Ovary (tissue), 7 donors: ENCODE measurements at regions not wholly inside any gene's neighbourhood (a gene's known extent, or its start where the extent isn't known, plus 50 kb on each side); places are given as distances from the start of the nearest gene placed in this dataset.

Experiments
- DNase-seq, 5 donors: peaks; one replicate each; pipeline ENCODE4 v3.0.0-alpha.2; 2019 to 2020
- H3K27ac ChIP-seq, 2 donors: fragments of 200-600 bp; one replicate each; pipeline versions ENCODE4 v1.5.1 to v1.8.0; 2019 to 2022
- H3K27me3 ChIP-seq: fragments of 200-600 bp; one replicate; pipeline ENCODE4 v1.8.0; 2022
- H3K36me3 ChIP-seq: fragments of 200-600 bp; sonication (generic); one replicate; pipeline ENCODE4 v1.5.1; 2019
- H3K4me1 ChIP-seq: one replicate; pipeline ENCODE4 v1.8.1; 2013; ENCODE audit warnings: mild to moderate bottlenecking, moderate library complexity; ENCODE audit not compliant: insufficient read depth
- H3K4me3 ChIP-seq: fragments of 200-600 bp; sonication (generic); one replicate; pipeline ENCODE4 v1.5.1; 2017
- H3K9me3 ChIP-seq, 2 donors: fragments of 200-600 bp in 1 of 2; sonication (generic) in 1 of 2; one replicate each; pipeline versions ENCODE4 v1.5.1 to v1.8.1; 2013 to 2019; ENCODE audit warnings: mild to moderate bottlenecking in 1 of 2, moderate library complexity in 1 of 2
- EP300 ChIP-seq: sonication (generic); formaldehyde crosslinking; IDR thresholded peaks from one replicate; pipeline ENCODE4 v1.6.1; 2017; ENCODE audit warnings: antibody characterized with exemption
- POLR2A ChIP-seq: fragments of 450-650 bp; IDR thresholded peaks from one replicate; pipeline ENCODE4 v1.6.1; 2017; ENCODE audit warnings: antibody characterized with exemption, mild to moderate bottlenecking, moderate library complexity
- WGBS, 3 donors: extraction: QIAGEN DNeasy Blood & Tissue Kit in 1 of 3; methylation state at CpG; one replicate each; pipeline versions ENCODE4 v1.1.5 to v1.1.7; 2013 to 2017; 5-methylcytosine and 5-hydroxymethylcytosine counted together
- intact Hi-C, 4 donors: fragments of 100-400 bp; cut with DNase I; formaldehyde crosslinking; loops; one replicate each; pipeline versions ENCODE4 v1.11.0 to v1.15.1; 2022 to 2023
- TF ChIP-seq, protein P1 (sequence below), 3 donors: fragments of 450-650 bp in 2 of 3; fragments of 200-600 bp in 1 of 3; IDR thresholded peaks; one replicate each; pipeline versions ENCODE4 v1.5.1 to v1.8.0; 2016 to 2022; ENCODE audit warnings: antibody characterized with exemption in 3 of 3, mild to moderate bottlenecking in 1 of 3
- donor health status: DM: no; HTN: no; CAD: no; lungs with moderate emphysema.
- donor health status: DM: no; HTN: no; CAD: no.
- donor health status: Bipolar disorder and iron deficiency.
- donor health status: DM: no; HTN: no; CAD: no.
- donor health status: DM: yes; HTN: yes; CAD: no.

DNA sequence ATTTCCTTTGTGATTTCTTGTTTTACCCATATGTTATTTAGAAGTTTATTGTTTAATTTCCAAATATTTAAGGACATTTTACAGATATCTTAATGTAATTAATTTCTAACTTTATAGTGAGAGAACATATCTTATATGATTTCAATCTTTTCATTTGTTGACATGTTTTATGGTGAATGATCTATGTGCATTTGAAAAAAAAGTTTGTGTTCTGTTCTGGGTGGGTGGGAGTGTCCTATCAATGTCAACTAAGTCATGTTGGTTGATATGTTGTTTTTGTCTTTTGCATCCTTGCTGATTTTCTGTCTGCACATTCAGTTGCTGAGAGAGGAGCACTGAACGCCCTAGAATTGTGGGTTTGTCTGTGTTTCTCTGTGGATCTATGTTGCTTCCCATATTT, 50.3 kb upstream of the CBFA2T3 start:
- 75 to 81% (median 77%) methylated on average over 1 of the region's 1 CpG for WGBS, 3 donors
- Histone ChIP-seq H3K27ac (no peak overlapping the region), H3K27me3 (no peaks in the 10 kb centered on the region), H3K36me3 (no peaks in the 10 kb centered on the region), H3K9me3 (peaks cover 0 to 4% of the 10 kb centered on the region in 2 donors), H3K4me3 (no peak overlapping the region), H3K4me1 (no peaks in the 10 kb centered on the region)
- DNase-seq: no peak
- no peak for TF ChIP-seq POLR2A
- TF ChIP-seq EP300: no peak
- TF ChIP-seq, protein P1, sequence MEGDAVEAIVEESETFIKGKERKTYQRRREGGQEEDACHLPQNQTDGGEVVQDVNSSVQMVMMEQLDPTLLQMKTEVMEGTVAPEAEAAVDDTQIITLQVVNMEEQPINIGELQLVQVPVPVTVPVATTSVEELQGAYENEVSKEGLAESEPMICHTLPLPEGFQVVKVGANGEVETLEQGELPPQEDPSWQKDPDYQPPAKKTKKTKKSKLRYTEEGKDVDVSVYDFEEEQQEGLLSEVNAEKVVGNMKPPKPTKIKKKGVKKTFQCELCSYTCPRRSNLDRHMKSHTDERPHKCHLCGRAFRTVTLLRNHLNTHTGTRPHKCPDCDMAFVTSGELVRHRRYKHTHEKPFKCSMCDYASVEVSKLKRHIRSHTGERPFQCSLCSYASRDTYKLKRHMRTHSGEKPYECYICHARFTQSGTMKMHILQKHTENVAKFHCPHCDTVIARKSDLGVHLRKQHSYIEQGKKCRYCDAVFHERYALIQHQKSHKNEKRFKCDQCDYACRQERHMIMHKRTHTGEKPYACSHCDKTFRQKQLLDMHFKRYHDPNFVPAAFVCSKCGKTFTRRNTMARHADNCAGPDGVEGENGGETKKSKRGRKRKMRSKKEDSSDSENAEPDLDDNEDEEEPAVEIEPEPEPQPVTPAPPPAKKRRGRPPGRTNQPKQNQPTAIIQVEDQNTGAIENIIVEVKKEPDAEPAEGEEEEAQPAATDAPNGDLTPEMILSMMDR (IDR thresholded peaks at IDR 0.05): no peak
- intact Hi-C loops: no loop called here

DNA sequence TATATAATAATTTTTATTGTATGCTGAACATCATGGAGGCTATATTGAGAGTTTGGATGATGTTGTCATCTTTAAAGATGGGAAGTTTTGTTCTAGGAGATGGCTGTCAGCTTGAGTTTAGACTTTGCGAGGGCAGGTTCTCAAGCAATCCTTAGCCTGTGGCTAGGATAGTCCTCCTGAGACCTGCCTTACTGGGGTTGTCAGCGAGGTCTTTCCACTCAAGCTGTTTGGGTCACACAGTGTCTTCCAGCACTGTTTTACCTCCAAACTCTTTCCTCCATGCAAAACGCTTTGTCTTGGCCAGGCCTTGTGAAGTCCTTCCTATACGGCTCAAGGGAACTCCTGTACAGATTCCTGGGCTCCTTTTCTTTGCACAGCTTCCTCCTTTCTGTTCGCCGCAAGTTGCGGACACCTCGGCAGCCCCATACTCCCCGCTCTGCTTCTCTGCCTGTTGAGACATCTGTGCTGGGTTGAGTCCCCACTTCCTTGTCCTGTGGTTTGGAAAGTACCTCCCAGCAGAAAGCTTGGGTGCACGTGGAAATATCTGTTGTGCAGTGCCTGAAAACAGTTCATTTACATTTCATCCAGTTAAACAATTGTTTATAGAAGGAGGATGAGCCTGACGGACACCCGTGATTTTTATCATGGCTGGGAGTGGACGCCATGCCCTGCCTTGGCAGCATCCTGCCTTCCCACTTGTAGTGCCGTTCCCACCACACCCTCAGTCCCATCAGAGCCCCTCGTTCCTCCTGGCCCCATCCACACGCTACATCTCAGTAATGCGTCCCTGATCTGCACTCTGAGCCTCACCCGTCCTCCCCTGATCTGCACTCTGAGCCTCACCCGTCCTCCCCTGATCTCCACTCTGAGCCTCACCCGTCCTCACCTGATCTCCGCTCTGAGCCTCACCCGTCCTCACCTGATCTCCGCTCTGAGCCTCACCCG, 55.0 kb upstream of the CBFA2T3 start:
- DNase-seq: no peak

GRCh38 chr16:89033304-89033703, 56.3 kb upstream of the CBFA2T3 start:
- Histone ChIP-seq H3K4me1 (no peaks in the 10 kb centered on the region), H3K36me3 (no peaks in the 10 kb centered on the region), H3K9me3 (no peaks in the 10 kb centered on the region), H3K27ac (no peak overlapping the region), H3K4me3 (no peak overlapping the region), H3K27me3 (no peaks in the 10 kb centered on the region)
- 72 to 75% (median 72%) methylated on average over 10 of the region's 10 CpGs for WGBS, 3 donors
- no peak for DNase-seq
- intact Hi-C loops: no loop called here
- TF ChIP-seq, protein P1 (IDR thresholded peaks at IDR 0.05): no peak
- TF ChIP-seq POLR2A (no peak), EP300 (no peak)

More for the DNA sequence above, 55.0 kb upstream of the CBFA2T3 start:
- intact Hi-C loops: no loop called here
- Histone ChIP-seq H3K9me3 (no peaks in the 10 kb centered on the region), H3K4me3 (no peak overlapping the region), H3K27ac (no peak overlapping the region), H3K4me1 (no peaks in the 10 kb centered on the region), H3K36me3 (no peaks in the 10 kb centered on the region), H3K27me3 (no peaks in the 10 kb centered on the region)
- WGBS, 3 donors: 78 to 82% (median 80%) methylated on average over 24 of the region's 24 CpGs
- TF ChIP-seq POLR2A (no peak), EP300 (no peak)
- TF ChIP-seq, protein P1 (IDR thresholded peaks at IDR 0.05): no peak

- DNase-seq: no peak
- no peaks in the 10 kb centered on the region for H3K27me3 ChIP-seq
- H3K36me3 ChIP-seq: no peaks in the 10 kb centered on the region
- intact Hi-C loops: no loop called here
- H3K9me3 ChIP-seq: no peaks in the 10 kb centered on the region
- no peaks in the 10 kb centered on the region for H3K4me1 ChIP-seq
- TF ChIP-seq EP300: no peak
- TF ChIP-seq POLR2A: no peak
- TF ChIP-seq, protein P1 (IDR thresholded peaks at IDR 0.05): no peak
- WGBS, 3 donors: 82 to 86% (median 84%) methylated on average over 31 of the region's 31 CpGs
- H3K4me3 ChIP-seq: no peak overlapping the region
- no peak overlapping the region for H3K27ac ChIP-seq
Measured at GRCh38 chr16:89033796-89034572, 57.0 kb upstream of the CBFA2T3 start.
